GM19025 (cell line): ENCODE measurements at regions not wholly inside any gene's neighbourhood (a gene's known extent, or its start where the extent isn't known, plus 50 kb on each side); places are given as distances from the start of the nearest gene placed in this dataset.
"Not testable (repeated sequence)": the region's sequence is repeated elsewhere in the genome, so short reads cannot be mapped to it uniquely, and the experiment has no call there.

Experiments
- ATAC-seq: cut with Tn5 transposase; IDR thresholded peaks from one replicate; pipeline ENCODE4 v1.9.1; 2021; ENCODE audit warnings: mild to moderate bottlenecking, low read depth, moderate library complexity; ENCODE audit not compliant: unreplicated experiment

- ATAC-seq, result not testable (repeated sequence)
Measured at GRCh38 chr4:17436047-17436749, 75.7 kb downstream of the QDPR start.

GRCh38 chr4:17433827-17434226 is 78.1 kb downstream of the QDPR start:
- ATAC-seq, result no peak

- ATAC-seq, result no peak
Measured at GRCh38 chr4:17427991-17428390, 83.9 kb downstream of the QDPR start.

GRCh38 chr4:17426222-17426621 is 85.7 kb downstream of the QDPR start:
- no peak for ATAC-seq

- no peak for ATAC-seq
Measured at GRCh38 chr4:17418010-17418409, 93.9 kb downstream of the QDPR start.

GRCh38 chr4:17414392-17414791 is 97.5 kb downstream of the QDPR start:
- ATAC-seq, result no peak

GRCh38 chr4:17400686-17401085 is 111.2 kb downstream of the QDPR start:
- no peak for ATAC-seq

- ATAC-seq, result no peak
Measured at GRCh38 chr4:17398805-17399204, 113.1 kb downstream of the QDPR start.

GRCh38 chr4:17398035-17398434 is 113.9 kb downstream of the QDPR start:
- no peak for ATAC-seq

GRCh38 chr4:17397611-17398010 is 114.3 kb downstream of the QDPR start:
- no peak for ATAC-seq

GRCh38 chr4:17385403-17385802 is 126.5 kb downstream of the QDPR start:
- ATAC-seq, result peak; percentile 48

GRCh38 chr4:17380347-17380746 is 131.5 kb downstream of the QDPR start:
- no peak for ATAC-seq

GRCh38 chr4:17376205-17376604 is 135.7 kb downstream of the QDPR start:
- no peak for ATAC-seq

- ATAC-seq, result no peak
Measured at GRCh38 chr4:17373666-17374065, 138.2 kb downstream of the QDPR start.

GRCh38 chr4:17370818-17371217 is 141.1 kb downstream of the QDPR start:
- ATAC-seq, result no peak

GRCh38 chr4:17368408-17368807 is 143.5 kb downstream of the QDPR start:
- no peak for ATAC-seq

- no peak for ATAC-seq
Measured at GRCh38 chr4:17367201-17367600, 144.7 kb downstream of the QDPR start.

GRCh38 chr4:17366496-17366895 is 145.4 kb downstream of the QDPR start:
- no peak for ATAC-seq

GRCh38 chr4:17362430-17362829 is 149.5 kb downstream of the QDPR start:
- no peak for ATAC-seq

GRCh38 chr4:17358241-17358640 is 153.6 kb downstream of the QDPR start:
- no peak for ATAC-seq

GRCh38 chr4:17356926-17357325 is 155.0 kb downstream of the QDPR start:
- no peak for ATAC-seq

- no peak for ATAC-seq
Measured at GRCh38 chr4:17352357-17352756, 159.5 kb downstream of the QDPR start.

GRCh38 chr4:17347445-17347844 is 164.4 kb downstream of the QDPR start:
- no peak for ATAC-seq
